ENCODE measurements at regions not wholly inside any gene's neighbourhood (a gene's known extent, or its start where the extent isn't known, plus 50 kb on each side); places are given as distances from the start of the nearest gene placed in this dataset.
"Not testable (repeated sequence)": the region's sequence is repeated elsewhere in the genome, so short reads cannot be mapped to it uniquely, and the experiment has no call there.

- no peaks in the 10 kb centered on the region for H3K4me1 ChIP-seq
- H3K27ac ChIP-seq, result no peak overlapping the region
- no peak for FAIRE-seq
- H3K4me3 ChIP-seq, result no peak overlapping the region
- TF ChIP-seq RARB (CRISPR knock-in tag; IDR thresholded peaks at IDR 0.05), result no peak
- no peak for TF ChIP-seq FOSB (CRISPR knock-in tag; IDR thresholded peaks at IDR 0.05)
- TF ChIP-seq BCL3 (IDR thresholded peaks at IDR 0.05), result no peak
- TF ChIP-seq ZSCAN20 (CRISPR knock-in tag; IDR thresholded peaks at IDR 0.05), result no peak
- no peak for TF ChIP-seq CBX8 (IDR thresholded peaks at IDR 0.05)
- TF ChIP-seq MYC (IDR thresholded peaks at IDR 0.05; ENCODE audit: borderline replicate concordance, low read length), result no peak
- no peak for TF ChIP-seq RNF2 (IDR thresholded peaks at IDR 0.05; ENCODE audit: borderline replicate concordance, low read depth)
- TF ChIP-seq HMGXB4 (CRISPR knock-in tag; IDR thresholded peaks at IDR 0.05; ENCODE audit: borderline replicate concordance), result no peak
- no peaks in the 10 kb centered on the region for H3K9me3 ChIP-seq
- DNase-seq (ENCODE audit: low read depth in 1 of 2, low spot score in 1 of 2), result no peak
- CTCF ChIA-PET, result no interaction called here
- no peak overlapping the region for H3K4me2 ChIP-seq
- ATAC-seq, result no peak
- 31% methylated on average over 5 of the region's 5 CpGs for WGBS (ENCODE audit: missing lambda C conversion rate)
- POLR2A ChIA-PET, result no interaction called here
Observed at GRCh38 chr4:34486461-34487363, 1757.6 kb downstream of the ARAP2 start.

- no peak overlapping the region for H3K27ac ChIP-seq
- no peak overlapping the region for H3K4me2 ChIP-seq
- no peaks in the 10 kb centered on the region for H3K9me3 ChIP-seq
- TF ChIP-seq NFE2L2 (conservative IDR thresholded peaks at IDR 0.05; ENCODE audit: low read length) (no peak), FOSB (CRISPR knock-in tag; IDR thresholded peaks at IDR 0.05) (no peak), ZNF302 (CRISPR knock-in tag; IDR thresholded peaks at IDR 0.05) (no peak), ATOH8 (CRISPR knock-in tag; IDR thresholded peaks at IDR 0.05; ENCODE audit: low read depth) (no peak), CBX2 (IDR thresholded peaks at IDR 0.05; ENCODE audit: borderline replicate concordance, low read depth) (no peak), REST (IDR thresholded peaks at IDR 0.05) (no peak)
- no peak overlapping the region for H3K4me3 ChIP-seq
- ChIA-PET POLR2A (no interaction called here), CTCF (no interaction called here)
- FAIRE-seq (no peak), DNase-seq (ENCODE audit: low read depth in 1 of 2, low spot score in 1 of 2) (no peak), ATAC-seq (no peak)
- 31% methylated on average over 1 of the region's 1 CpG for WGBS (ENCODE audit: missing lambda C conversion rate)
- no peaks in the 10 kb centered on the region for H3K4me1 ChIP-seq
Observed at GRCh38 chr4:34492414-34492813, 1751.9 kb downstream of the ARAP2 start.

- CTCF ChIA-PET, result no interaction called here
- POLR2A ChIA-PET, result no interaction called here
- Histone ChIP-seq H3K9me3 (no peaks in the 10 kb centered on the region), H3K27ac (no peak overlapping the region), H3K4me3 (no peak overlapping the region), H3K4me1 (no peaks in the 10 kb centered on the region), H3K4me2 (no peak overlapping the region)
- ATAC-seq (no peak), FAIRE-seq (no peak), DNase-seq (ENCODE audit: low read depth in 1 of 2, low spot score in 1 of 2) (no peak)
- no peak for TF ChIP-seq HES2 (IDR thresholded peaks at IDR 0.05)
- no peak for TF ChIP-seq SMC3 (IDR thresholded peaks at IDR 0.05)
- no peak for TF ChIP-seq ATOH8 (CRISPR knock-in tag; IDR thresholded peaks at IDR 0.05; ENCODE audit: low read depth)
- no peak for TF ChIP-seq SREBF2 (IDR thresholded peaks at IDR 0.05)
- no peak for TF ChIP-seq CBX8 (IDR thresholded peaks at IDR 0.05)
- no peak for TF ChIP-seq NR3C1 (IDR thresholded peaks at IDR 0.05)
- no peak for TF ChIP-seq NFE2L2 (conservative IDR thresholded peaks at IDR 0.05; ENCODE audit: low read length)
- no peak for TF ChIP-seq ZC3H11A (IDR thresholded peaks at IDR 0.05)
- 15% methylated on average over 2 of the region's 2 CpGs for WGBS (ENCODE audit: missing lambda C conversion rate)
Observed at GRCh38 chr4:34502086-34502485, 1742.2 kb downstream of the ARAP2 start.

- POLR2A ChIA-PET; H3K4me1 ChIP-seq; FAIRE-seq; H3K9me3 ChIP-seq; DNase-seq (ENCODE audit: low read depth in 1 of 2, low spot score in 1 of 2); CTCF ChIA-PET; H3K4me3 ChIP-seq; H3K4me2 ChIP-seq; H3K27ac ChIP-seq; ATAC-seq: not testable (repeated sequence)
- WGBS (ENCODE audit: missing lambda C conversion rate), result 44% methylated on average over 2 of the region's 2 CpGs
Observed at GRCh38 chr4:34504731-34505130, 1739.6 kb downstream of the ARAP2 start.
